PC-9 (cell line): ENCODE measurements at regions not wholly inside any gene's neighbourhood (a gene's known extent, or its start where the extent isn't known, plus 50 kb on each side); places are given as distances from the start of the nearest gene placed in this dataset.
A peak's percentile ranks its signal among the peaks of the same experiment; 100 is the strongest.

Experiments used
- BruUV-seq: library from RNA; stranded (reverse); fragments of 400-500 nt; replicated peaks from 2 replicates; lab custom pipeline; 2021; lab: Mats Ljungman, UMichigan
- CTCF ChIA-PET: fragments of 300-600 bp; sonication (Branson Sonifier 250); formaldehyde crosslinking; loops from one replicate; lab custom pipeline; 2022; ENCODE audit warnings: antibody characterized with exemption; lab: Charles Lee
- POLR2A ChIA-PET: fragments of 300-600 bp; sonication (Branson Sonifier 250); formaldehyde crosslinking; loops from one replicate; lab custom pipeline; 2022; ENCODE audit warnings: antibody characterized with exemption; ENCODE audit not compliant: unreplicated experiment; lab: Charles Lee
- DNase-seq, 2 experiments: peaks; one replicate each; pipeline versions ENCODE4 v3.0.0 to v3.0.0-alpha.2; 2015 to 2022; ENCODE audit warnings: mixed read lengths in 1 of 2
- H2AFZ ChIP-seq: fragments of 200-600 bp; sonication (generic); 2 replicates; pipeline ENCODE4 v1.8.1; 2017; ENCODE audit warnings: antibody characterized with exemption
- H3F3A ChIP-seq: fragments of 200-600 bp; sonication (generic); 2 replicates; pipeline ENCODE4 v1.8.1; 2017; ENCODE audit warnings: antibody characterized with exemption, mild to moderate bottlenecking, low read depth; ENCODE audit not compliant: insufficient read depth
- H3K27ac ChIP-seq: fragments of 200-600 bp; sonication (generic); 2 replicates; pipeline ENCODE4 v1.6.1; 2016; ENCODE audit warnings: mixed run types
- H3K27me3 ChIP-seq: fragments of 200-600 bp; sonication (generic); 2 replicates; pipeline ENCODE4 v1.6.1; 2016; ENCODE audit warnings: low read depth, mixed run types; ENCODE audit not compliant: insufficient read depth
- H3K36me3 ChIP-seq: fragments of 200-600 bp; sonication (generic); 2 replicates; pipeline ENCODE4 v1.6.1; 2016; ENCODE audit warnings: low read depth, mixed run types
- H3K4me1 ChIP-seq: fragments of 200-600 bp; sonication (generic); replicated peaks from 2 replicates; pipeline ENCODE4 v1.6.1; 2016; ENCODE audit warnings: mixed run types; ENCODE audit not compliant: insufficient read depth
- H3K4me2 ChIP-seq: fragments of 200-600 bp; sonication (generic); 2 replicates; pipeline ENCODE4 v1.6.1; 2017; ENCODE audit warnings: mixed run types
- H3K4me3 ChIP-seq: fragments of 200-600 bp; sonication (generic); 2 replicates; pipeline ENCODE4 v1.6.1; 2016; ENCODE audit warnings: mixed run types
- H3K79me2 ChIP-seq: fragments of 200-600 bp; sonication (generic); 2 replicates; pipeline ENCODE4 v1.6.1; 2017; ENCODE audit warnings: low read depth, mixed run types
- H3K9me2 ChIP-seq: fragments of 200-600 bp; sonication (generic); 2 replicates; pipeline ENCODE4 v1.8.1; 2017; ENCODE audit warnings: mild to moderate bottlenecking; ENCODE audit not compliant: insufficient read depth
- H3K9me3 ChIP-seq: fragments of 200-600 bp; sonication (generic); 2 replicates; pipeline ENCODE4 v1.8.1; 2016; ENCODE audit warnings: low read depth; ENCODE audit not compliant: insufficient read depth
- H4K20me1 ChIP-seq: fragments of 200-600 bp; sonication (generic); 2 replicates; pipeline ENCODE4 v1.8.1; 2017; ENCODE audit not compliant: insufficient read depth
- CTCF ChIP-seq: fragments of 200-600 bp; sonication (generic); conservative IDR thresholded peaks from 2 replicates; pipeline ENCODE4 v1.6.1; 2017; ENCODE audit warnings: mixed run types, antibody characterized with exemption, mild to moderate bottlenecking, moderate library complexity
- EZH2 ChIP-seq: fragments of 200-600 bp; sonication (generic); IDR thresholded peaks from 2 replicates; pipeline ENCODE4 v1.8.0; 2017; ENCODE audit warnings: antibody characterized with exemption, low read depth
- intact Hi-C: fragments of 100-400 bp; cut with micrococcal nuclease; formaldehyde crosslinking; loops from one replicate; pipeline ENCODE4 v1.10.0; 2022; ENCODE audit not compliant: unreplicated experiment

- BruUV-seq, result no TSS peak
- intact Hi-C loops, result loop anchor here (10.0 kb wide), 1 partner anchor 107 kb away; no protein-coding TSS in a partner anchor
- POLR2A ChIA-PET, result no interaction called here
- H3K4me2 ChIP-seq, result no peak overlapping the region
- H2AFZ ChIP-seq, result no peak overlapping the region
- H3K9me3 ChIP-seq, result no peaks in the 10 kb centered on the region
- no peaks in the 10 kb centered on the region for H4K20me1 ChIP-seq
- H3F3A ChIP-seq, result peaks cover 9% of the 10 kb centered on the region; the same call in 1 of the 2 replicates
- H3K79me2 ChIP-seq, result no peaks in the 10 kb centered on the region
- no peaks in the 10 kb centered on the region for H3K36me3 ChIP-seq
- H3K27me3 ChIP-seq, result no peaks in the 10 kb centered on the region
- no peaks in the 10 kb centered on the region for H3K9me2 ChIP-seq
- DNase-seq, result no peak
- no peak overlapping the region for H3K27ac ChIP-seq
- TF ChIP-seq EZH2 (no peak), CTCF (no peak)
- H3K4me3 ChIP-seq, result no peak overlapping the region
- CTCF ChIA-PET, result no interaction called here
- peaks cover 18% of the 10 kb centered on the region for H3K4me1 ChIP-seq
These were observed 741.2 kb downstream of the PTPRU start for GRCh38 chr1:29977550-29977949.

GRCh38 chr1:29975036-29975694, 738.8 kb downstream of the PTPRU start:
- Histone ChIP-seq H3K4me2 (no peak overlapping the region), H4K20me1 (no peaks in the 10 kb centered on the region), H3K9me3 (no peaks in the 10 kb centered on the region), H3F3A (peaks cover 9% of the 10 kb centered on the region; the same call in 1 of the 2 replicates), H3K27ac (no peak overlapping the region; the same call in 1 of the 2 replicates), H3K4me1 (peaks cover 18% of the 10 kb centered on the region), H3K27me3 (no peaks in the 10 kb centered on the region), H3K36me3 (no peaks in the 10 kb centered on the region), H3K4me3 (no peak overlapping the region), H3K79me2 (no peaks in the 10 kb centered on the region), H2AFZ (no peak overlapping the region), H3K9me2 (no peaks in the 10 kb centered on the region)
- ChIA-PET CTCF (no interaction called here), POLR2A (no interaction called here)
- peak in 1 of 2 experiments; percentile 16 for DNase-seq
- intact Hi-C loops, result loop anchor here (10.0 kb wide), 1 partner anchor 110 kb away; no protein-coding TSS in a partner anchor
- no peak for TF ChIP-seq EZH2
- no peak for TF ChIP-seq CTCF
- no TSS peak for BruUV-seq

GRCh38 chr1:29974316-29974724, 738.0 kb downstream of the PTPRU start:
- Histone ChIP-seq H2AFZ (no peak overlapping the region), H3K36me3 (no peaks in the 10 kb centered on the region), H3K9me3 (no peaks in the 10 kb centered on the region), H3F3A (peaks cover 9% of the 10 kb centered on the region; the same call in 1 of the 2 replicates), H3K4me3 (no peak overlapping the region), H3K27me3 (no peaks in the 10 kb centered on the region), H3K79me2 (no peaks in the 10 kb centered on the region), H4K20me1 (no peaks in the 10 kb centered on the region), H3K4me1 (peaks cover 18% of the 10 kb centered on the region), H3K4me2 (0 out of 2 replicates have a peak overlapping the region, but pooled peaks have one; percentile 32), H3K27ac (peak overlapping the region; percentile 63), H3K9me2 (no peaks in the 10 kb centered on the region)
- CTCF ChIA-PET, result no interaction called here
- BruUV-seq, result no TSS peak
- POLR2A ChIA-PET, result no interaction called here
- intact Hi-C loops, result loop anchor here (10.0 kb wide), 1 partner anchor 110 kb away; no protein-coding TSS in a partner anchor
- TF ChIP-seq EZH2 (no peak), CTCF (no peak)
- DNase-seq, result peak; percentile 25 to 91
